ENCODE measurements at regions not wholly inside any gene's neighbourhood (a gene's known extent, or its start where the extent isn't known, plus 50 kb on each side); places are given as distances from the start of the nearest gene placed in this dataset.

GRCh38 chr9:117574099-117574498 is 130.1 kb upstream of the TLR4 start:
- peak overlapping the region; percentile 42 for H3K4me3 Mint-ChIP-seq (ENCODE audit: unreplicated experiment)
- peaks cover 6% of the 10 kb centered on the region for H3K27me3 Mint-ChIP-seq (ENCODE audit: unreplicated experiment)
- H3K27ac Mint-ChIP-seq (ENCODE audit: unreplicated experiment), result peak overlapping the region; percentile 97
- peaks cover 6% of the 10 kb centered on the region for H3K36me3 Mint-ChIP-seq (ENCODE audit: unreplicated experiment)
- TF ChIP-seq CTCF (IDR thresholded peaks at IDR 0.05; ENCODE audit: partially characterized antibody, unreplicated experiment), result no peak
- DNase-seq, result peak; percentile 47
- peaks cover 7% of the 10 kb centered on the region for H3K9me3 Mint-ChIP-seq (ENCODE audit: unreplicated experiment)
- peaks cover 21% of the 10 kb centered on the region for H3K4me1 Mint-ChIP-seq (ENCODE audit: low read depth, unreplicated experiment)

GRCh38 chr9:117564839-117565238 is 139.4 kb upstream of the TLR4 start:
- Mint-ChIP-seq H3K27me3 (ENCODE audit: unreplicated experiment) (peaks cover 5% of the 10 kb centered on the region), H3K4me3 (ENCODE audit: unreplicated experiment) (no peak overlapping the region), H3K36me3 (ENCODE audit: unreplicated experiment) (no peaks in the 10 kb centered on the region), H3K9me3 (ENCODE audit: unreplicated experiment) (peaks cover 5% of the 10 kb centered on the region), H3K4me1 (ENCODE audit: low read depth, unreplicated experiment) (peaks cover 47% of the 10 kb centered on the region), H3K27ac (ENCODE audit: unreplicated experiment) (peak overlapping the region; percentile 77)
- TF ChIP-seq CTCF (IDR thresholded peaks at IDR 0.05; ENCODE audit: partially characterized antibody, unreplicated experiment), result no peak
- no peak for DNase-seq

GRCh38 chr9:117561761-117562160 is 142.4 kb upstream of the TLR4 start:
- Mint-ChIP-seq H3K27me3 (ENCODE audit: unreplicated experiment) (peaks cover 5% of the 10 kb centered on the region), H3K36me3 (ENCODE audit: unreplicated experiment) (no peaks in the 10 kb centered on the region), H3K4me1 (ENCODE audit: low read depth, unreplicated experiment) (peaks cover 47% of the 10 kb centered on the region), H3K9me3 (ENCODE audit: unreplicated experiment) (peaks cover 3% of the 10 kb centered on the region), H3K27ac (ENCODE audit: unreplicated experiment) (peak overlapping the region; percentile 95), H3K4me3 (ENCODE audit: unreplicated experiment) (peak overlapping the region; percentile 47)
- DNase-seq, result no peak
- TF ChIP-seq CTCF (IDR thresholded peaks at IDR 0.05; ENCODE audit: partially characterized antibody, unreplicated experiment), result no peak

GRCh38 chr9:117555964-117556629 is 141.2 kb upstream of the ASTN2 start:
- no peaks in the 10 kb centered on the region for H3K36me3 Mint-ChIP-seq (ENCODE audit: unreplicated experiment)
- peak; percentile 67 for DNase-seq
- H3K27ac Mint-ChIP-seq (ENCODE audit: unreplicated experiment), result no peak overlapping the region
- H3K4me1 Mint-ChIP-seq (ENCODE audit: low read depth, unreplicated experiment), result peaks cover 10% of the 10 kb centered on the region
- H3K9me3 Mint-ChIP-seq (ENCODE audit: unreplicated experiment), result no peaks in the 10 kb centered on the region
- H3K4me3 Mint-ChIP-seq (ENCODE audit: unreplicated experiment), result no peak overlapping the region
- peaks cover 3% of the 10 kb centered on the region for H3K27me3 Mint-ChIP-seq (ENCODE audit: unreplicated experiment)
- peak; percentile 72 for TF ChIP-seq CTCF (IDR thresholded peaks at IDR 0.05; ENCODE audit: partially characterized antibody, unreplicated experiment)

- Mint-ChIP-seq H3K27me3 (ENCODE audit: unreplicated experiment) (peaks cover 3% of the 10 kb centered on the region), H3K4me1 (ENCODE audit: low read depth, unreplicated experiment) (no peaks in the 10 kb centered on the region), H3K27ac (ENCODE audit: unreplicated experiment) (no peak overlapping the region), H3K4me3 (ENCODE audit: unreplicated experiment) (no peak overlapping the region), H3K36me3 (ENCODE audit: unreplicated experiment) (no peaks in the 10 kb centered on the region), H3K9me3 (ENCODE audit: unreplicated experiment) (no peaks in the 10 kb centered on the region)
- no peak for TF ChIP-seq CTCF (IDR thresholded peaks at IDR 0.05; ENCODE audit: partially characterized antibody, unreplicated experiment)
- no peak for DNase-seq
Measured at GRCh38 chr9:117552811-117553210, 138.0 kb upstream of the ASTN2 start.

All from glutamatergic neuron (in vitro differentiated cells).